ENCODE measurements at regions not wholly inside any gene's neighbourhood (a gene's known extent, or its start where the extent isn't known, plus 50 kb on each side); places are given as distances from the start of the nearest gene placed in this dataset.

DNA sequence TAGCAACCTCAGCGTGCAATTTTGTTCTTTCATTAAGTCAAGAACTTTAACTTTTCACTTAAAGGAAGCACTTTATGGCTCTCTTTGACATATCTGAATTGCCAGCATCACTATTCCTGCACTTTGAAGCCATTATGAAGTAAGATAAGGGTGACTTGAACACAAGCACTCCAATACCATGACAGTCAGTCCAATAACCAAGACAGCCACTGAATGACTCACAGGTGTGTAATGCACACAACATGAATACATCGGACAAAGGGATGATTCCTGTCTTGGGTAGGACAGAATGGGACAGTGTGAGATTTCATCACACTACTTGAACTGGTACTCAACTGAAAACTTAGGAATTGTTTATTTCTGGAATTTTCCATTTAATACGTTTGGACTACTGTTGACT, 233.7 kb upstream of the IPO5 start:
- TF ChIP-seq, protein P1, sequence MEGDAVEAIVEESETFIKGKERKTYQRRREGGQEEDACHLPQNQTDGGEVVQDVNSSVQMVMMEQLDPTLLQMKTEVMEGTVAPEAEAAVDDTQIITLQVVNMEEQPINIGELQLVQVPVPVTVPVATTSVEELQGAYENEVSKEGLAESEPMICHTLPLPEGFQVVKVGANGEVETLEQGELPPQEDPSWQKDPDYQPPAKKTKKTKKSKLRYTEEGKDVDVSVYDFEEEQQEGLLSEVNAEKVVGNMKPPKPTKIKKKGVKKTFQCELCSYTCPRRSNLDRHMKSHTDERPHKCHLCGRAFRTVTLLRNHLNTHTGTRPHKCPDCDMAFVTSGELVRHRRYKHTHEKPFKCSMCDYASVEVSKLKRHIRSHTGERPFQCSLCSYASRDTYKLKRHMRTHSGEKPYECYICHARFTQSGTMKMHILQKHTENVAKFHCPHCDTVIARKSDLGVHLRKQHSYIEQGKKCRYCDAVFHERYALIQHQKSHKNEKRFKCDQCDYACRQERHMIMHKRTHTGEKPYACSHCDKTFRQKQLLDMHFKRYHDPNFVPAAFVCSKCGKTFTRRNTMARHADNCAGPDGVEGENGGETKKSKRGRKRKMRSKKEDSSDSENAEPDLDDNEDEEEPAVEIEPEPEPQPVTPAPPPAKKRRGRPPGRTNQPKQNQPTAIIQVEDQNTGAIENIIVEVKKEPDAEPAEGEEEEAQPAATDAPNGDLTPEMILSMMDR (IDR thresholded peaks at IDR 0.05) = no peak
- no peak for TF ChIP-seq POLR2A (IDR thresholded peaks at IDR 0.05)
- no peaks in the 10 kb centered on the region for H3K4me1 ChIP-seq
- H3K27me3 ChIP-seq = no peaks in the 10 kb centered on the region
- H3K4me3 ChIP-seq = no peak overlapping the region
- intact Hi-C loops (cut with DNase I) = no loop called here
- H3K9me3 ChIP-seq = no peaks in the 10 kb centered on the region
- no peak overlapping the region for H3K27ac ChIP-seq
- no peaks in the 10 kb centered on the region for H3K36me3 ChIP-seq
- DNase-seq = no peak
- 71 to 81% methylated on average over 3 of the region's 3 CpGs for WGBS, 2 donors

DNA sequence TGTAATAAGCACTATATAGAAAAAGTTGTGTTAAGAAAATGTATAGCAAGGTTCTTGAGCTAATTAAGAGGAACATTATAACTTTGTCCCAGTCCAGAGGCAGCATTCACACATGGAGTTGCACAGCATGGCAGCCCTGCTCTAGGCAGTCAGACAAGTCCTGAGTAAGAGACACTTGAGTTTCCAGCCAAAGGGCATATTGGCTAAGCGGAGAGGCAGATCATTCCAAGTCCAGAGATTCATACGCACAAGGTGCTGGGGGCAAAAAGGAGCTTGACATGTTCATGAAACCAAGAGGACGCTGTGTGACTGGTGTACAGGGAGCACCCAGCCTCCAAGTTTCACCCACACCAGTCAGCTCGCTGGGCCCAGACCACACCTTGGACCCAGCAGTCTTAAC, 232.6 kb upstream of the IPO5 start:
- Histone ChIP-seq H3K4me3 (no peak overlapping the region), H3K4me1 (no peaks in the 10 kb centered on the region), H3K27ac (no peak overlapping the region), H3K9me3 (no peaks in the 10 kb centered on the region), H3K36me3 (no peaks in the 10 kb centered on the region), H3K27me3 (no peaks in the 10 kb centered on the region)
- no peak for TF ChIP-seq POLR2A (IDR thresholded peaks at IDR 0.05)
- TF ChIP-seq, protein P1 (IDR thresholded peaks at IDR 0.05) = no peak
- no peak for DNase-seq
- 67 to 84% methylated on average over 4 of the region's 4 CpGs for WGBS, 2 donors
- intact Hi-C loops (cut with DNase I) = no loop called here

DNA sequence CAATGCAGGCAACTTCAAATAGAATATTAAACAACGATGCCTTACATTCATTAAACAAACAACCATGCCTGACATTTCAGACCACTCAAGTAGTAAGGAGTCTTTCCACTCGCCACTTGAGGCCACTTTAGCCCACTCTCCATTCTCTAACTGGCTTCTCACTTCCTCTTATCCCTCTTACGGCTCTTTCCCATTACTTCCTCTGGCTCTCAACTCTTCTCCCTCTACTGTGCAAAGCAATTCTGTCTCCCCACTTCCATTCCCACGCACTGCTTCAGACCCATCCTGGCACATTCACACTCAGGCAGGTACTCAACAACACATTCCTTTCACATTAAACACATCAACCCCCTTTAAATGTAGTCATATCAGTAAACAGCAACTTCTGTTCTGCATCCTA, 229.8 kb upstream of the IPO5 start:
- no peak overlapping the region for H3K27ac ChIP-seq
- DNase-seq = no peak
- intact Hi-C loops (cut with DNase I) = no loop called here
- no peaks in the 10 kb centered on the region for H3K9me3 ChIP-seq
- TF ChIP-seq, protein P1 (IDR thresholded peaks at IDR 0.05) = no peak
- no peak for TF ChIP-seq POLR2A (IDR thresholded peaks at IDR 0.05)
- no peak overlapping the region for H3K4me3 ChIP-seq
- H3K4me1 ChIP-seq = no peaks in the 10 kb centered on the region
- no peaks in the 10 kb centered on the region for H3K36me3 ChIP-seq
- H3K27me3 ChIP-seq = no peaks in the 10 kb centered on the region
- WGBS, 2 donors = 58 to 71% methylated on average over 4 of the region's 4 CpGs

DNA sequence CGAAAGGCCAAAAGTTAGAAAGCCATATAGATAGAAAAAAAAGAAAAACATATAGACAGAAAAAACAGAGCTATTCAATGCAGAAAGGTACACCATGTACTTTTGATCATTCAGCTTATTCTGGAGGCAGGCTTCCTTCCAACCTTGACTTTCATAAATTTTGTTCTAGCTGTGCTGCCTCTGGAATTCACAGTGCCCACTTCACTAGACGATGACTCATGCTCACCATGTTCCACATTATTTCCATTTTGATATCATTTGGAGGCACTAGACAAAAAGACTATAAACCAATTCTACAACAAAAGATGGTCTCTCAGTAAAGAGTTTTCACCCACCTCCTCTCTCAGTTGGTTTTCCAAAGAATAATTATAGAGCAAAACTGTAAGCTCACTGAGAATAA, 229.0 kb upstream of the IPO5 start:
- H3K27me3 ChIP-seq = no peaks in the 10 kb centered on the region
- H3K36me3 ChIP-seq = no peaks in the 10 kb centered on the region
- no peaks in the 10 kb centered on the region for H3K9me3 ChIP-seq
- no peak overlapping the region for H3K27ac ChIP-seq
- intact Hi-C loops (cut with DNase I) = no loop called here
- H3K4me3 ChIP-seq = no peak overlapping the region
- no peaks in the 10 kb centered on the region for H3K4me1 ChIP-seq
- TF ChIP-seq, protein P1 (IDR thresholded peaks at IDR 0.05) = no peak
- TF ChIP-seq POLR2A (IDR thresholded peaks at IDR 0.05) = no peak
- 83 to 96% methylated on average over 2 of the region's 2 CpGs for WGBS, 2 donors
- no peak for DNase-seq

DNA sequence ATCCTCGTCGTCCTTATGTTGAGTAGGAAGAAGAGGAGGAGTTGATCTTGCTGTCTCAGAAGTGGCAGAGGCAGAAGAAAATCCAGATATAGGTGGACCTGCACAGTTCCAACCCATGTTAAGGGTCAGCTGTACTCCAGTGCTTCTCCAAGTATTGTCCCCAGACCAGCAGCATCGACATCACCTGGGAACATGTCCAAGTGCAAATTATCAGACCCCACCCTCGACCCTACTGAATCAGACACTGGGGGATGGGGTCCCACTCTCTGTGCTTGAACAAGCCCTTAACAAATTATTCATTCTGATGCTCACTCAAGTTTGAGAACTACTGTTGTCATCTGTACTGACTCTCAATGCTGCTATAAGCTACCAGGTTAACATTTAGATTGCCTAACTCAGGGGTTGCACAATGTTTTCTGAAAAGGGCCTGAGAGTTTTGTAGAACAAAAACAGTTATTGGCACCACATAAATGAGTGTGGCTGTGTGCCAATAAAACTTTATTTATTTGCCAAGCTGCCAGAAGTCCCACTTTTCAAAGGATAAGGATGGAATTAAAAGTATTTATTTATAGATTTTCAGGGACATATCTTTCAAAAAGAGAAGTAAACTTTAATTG, 226.7 kb upstream of the IPO5 start:
- TF ChIP-seq, protein P1 (IDR thresholded peaks at IDR 0.05) = no peak
- TF ChIP-seq POLR2A (IDR thresholded peaks at IDR 0.05) = no peak
- WGBS, 2 donors = 54 to 61% methylated on average over 4 of the region's 4 CpGs
- no peak for DNase-seq

More for the DNA sequence above, 226.7 kb upstream of the IPO5 start:
- H3K4me1 ChIP-seq = no peaks in the 10 kb centered on the region
- no peaks in the 10 kb centered on the region for H3K36me3 ChIP-seq
- H3K4me3 ChIP-seq = no peak overlapping the region
- H3K27me3 ChIP-seq = no peaks in the 10 kb centered on the region
- H3K9me3 ChIP-seq = no peaks in the 10 kb centered on the region
- no peak overlapping the region for H3K27ac ChIP-seq
- intact Hi-C loops (cut with DNase I) = no loop called here

Data from esophagus squamous epithelium (tissue), 5 donors.